Stimulated activated CD8-positive, alpha-beta memory T cell treated with anti-CD3 and anti-CD28 coated beads, Interleukin-15, amount 100 ng/mL, for 24 hours (primary cell): ENCODE measurements at regions not wholly inside any gene's neighbourhood (a gene's known extent, or its start where the extent isn't known, plus 50 kb on each side); places are given as distances from the start of the nearest gene placed in this dataset.
"Not testable (repeated sequence)": the region's sequence is repeated elsewhere in the genome, so short reads cannot be mapped to it uniquely, and the experiment has no call there.

ENCODE experiments used
- DNase-seq: peaks from one replicate; pipeline ENCODE4 v3.0.0-alpha.2; 2020; ENCODE audit warnings: low read depth

- no peak for DNase-seq
Observed at GRCh38 chr6:165167861-165168260, 141.5 kb downstream of the C6orf118 start.

GRCh38 chr6:165167311-165167710, 142.1 kb downstream of the C6orf118 start:
- DNase-seq, result no peak

DNA sequence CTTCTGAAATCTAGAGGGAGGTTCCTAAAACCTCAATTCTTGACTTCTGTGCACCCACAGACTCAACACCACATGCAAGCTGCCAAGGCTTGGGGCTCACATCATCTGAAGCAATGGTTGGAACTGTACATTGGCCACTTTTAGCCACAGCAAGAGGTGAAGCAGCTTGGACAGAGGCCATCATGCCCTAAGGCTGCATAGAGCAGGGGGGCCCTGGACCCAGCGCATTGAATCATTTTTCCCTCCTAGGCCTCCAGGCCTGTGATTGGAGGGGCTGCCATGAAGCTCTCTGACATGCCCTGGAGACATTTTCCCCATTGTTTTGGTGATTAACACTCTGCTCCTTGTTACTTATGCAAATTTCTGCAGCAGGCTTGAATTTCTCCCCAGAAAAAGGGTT, 145.9 kb downstream of the C6orf118 start:
- no peak for DNase-seq

- DNase-seq, result no peak
Observed at GRCh38 chr6:165159460-165159859, 149.9 kb downstream of the C6orf118 start.

GRCh38 chr6:165146456-165146855, 162.9 kb downstream of the C6orf118 start:
- no peak for DNase-seq

DNA sequence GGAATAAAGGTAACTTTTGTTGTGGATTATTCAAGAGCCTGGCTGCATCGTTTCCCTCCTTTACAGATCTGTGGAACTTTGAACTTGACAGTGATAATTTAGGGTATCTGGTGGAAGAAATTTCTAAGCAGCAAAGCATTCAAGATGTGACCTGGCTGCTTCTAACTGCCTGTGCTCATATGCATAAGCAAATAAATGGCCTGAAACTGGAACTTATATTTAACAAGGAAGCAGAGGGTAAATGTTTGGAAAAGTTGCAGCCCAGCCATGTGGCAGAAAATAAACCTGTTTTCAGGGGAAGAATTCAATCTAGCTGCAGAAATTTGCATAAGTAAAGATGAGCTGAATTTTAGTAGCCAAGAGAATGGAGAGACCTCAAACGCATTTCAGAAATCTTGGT, 173.5 kb downstream of the C6orf118 start:
- DNase-seq, result no peak

- DNase-seq, result no peak
Observed at GRCh38 chr6:165129086-165129485, 180.3 kb downstream of the C6orf118 start.

- DNase-seq, result not testable (repeated sequence)
Observed at GRCh38 chr6:165127743-165128142, 181.7 kb downstream of the C6orf118 start.

- not testable (repeated sequence) for DNase-seq
Observed at GRCh38 chr6:165124681-165125080, 184.7 kb downstream of the C6orf118 start.

DNA sequence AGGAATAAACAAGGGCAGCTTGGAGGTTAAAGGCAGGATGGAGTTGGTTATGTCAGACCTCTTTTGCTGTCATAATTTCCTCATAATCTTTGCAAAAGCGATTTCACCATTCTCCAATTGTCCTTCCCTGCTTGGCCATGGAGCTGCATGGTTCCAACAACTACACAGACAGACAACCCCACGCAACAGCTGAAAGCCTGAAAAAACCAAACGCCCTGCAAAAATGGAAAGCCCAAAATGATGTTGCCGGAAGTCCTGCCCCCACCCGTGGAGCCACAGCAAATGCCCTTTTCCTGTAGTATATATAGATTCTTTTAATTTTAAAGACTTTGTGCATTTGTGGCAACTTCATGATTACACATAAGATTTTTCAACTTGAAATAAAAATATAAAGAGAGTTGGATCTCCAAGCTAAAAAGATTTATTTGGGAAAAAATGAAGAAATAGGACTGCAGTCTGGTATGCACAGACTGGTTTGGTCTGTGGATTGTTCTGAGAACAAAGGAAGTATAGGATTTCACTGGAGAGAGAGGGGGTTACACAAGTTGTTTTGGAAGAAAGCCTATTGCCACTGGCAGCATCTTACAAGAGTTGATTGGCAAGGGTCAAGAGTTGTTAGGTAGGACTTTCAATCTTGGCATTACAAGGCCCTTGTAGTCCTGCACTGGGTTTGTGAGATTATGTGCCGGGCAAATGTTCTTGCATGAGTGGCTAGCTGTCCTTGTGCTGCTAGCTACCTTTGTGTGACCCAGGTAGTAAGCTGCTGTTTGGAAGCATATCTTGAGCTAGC, 190.0 kb downstream of the C6orf118 start:
- no peak for DNase-seq

DNA sequence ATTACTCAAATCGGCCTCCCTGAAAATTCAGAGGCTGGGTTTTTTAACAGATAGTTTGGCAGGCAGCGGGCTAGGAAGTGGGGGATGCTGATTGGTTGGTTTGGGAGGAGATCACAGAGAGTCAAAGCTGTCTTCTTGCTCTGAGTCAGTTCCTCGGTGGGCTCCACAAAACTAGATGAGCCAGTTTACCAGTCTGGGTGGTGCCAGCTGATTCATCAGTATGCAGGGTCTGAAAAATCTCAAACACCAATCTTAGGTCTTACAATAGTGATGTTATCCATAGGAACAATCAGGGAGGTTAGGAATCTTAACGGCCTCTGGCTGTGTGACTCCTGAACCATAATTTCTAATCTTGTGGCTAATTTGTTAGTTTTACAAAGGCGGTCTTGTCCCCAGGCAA, 190.7 kb downstream of the C6orf118 start:
- no peak for DNase-seq

DNA sequence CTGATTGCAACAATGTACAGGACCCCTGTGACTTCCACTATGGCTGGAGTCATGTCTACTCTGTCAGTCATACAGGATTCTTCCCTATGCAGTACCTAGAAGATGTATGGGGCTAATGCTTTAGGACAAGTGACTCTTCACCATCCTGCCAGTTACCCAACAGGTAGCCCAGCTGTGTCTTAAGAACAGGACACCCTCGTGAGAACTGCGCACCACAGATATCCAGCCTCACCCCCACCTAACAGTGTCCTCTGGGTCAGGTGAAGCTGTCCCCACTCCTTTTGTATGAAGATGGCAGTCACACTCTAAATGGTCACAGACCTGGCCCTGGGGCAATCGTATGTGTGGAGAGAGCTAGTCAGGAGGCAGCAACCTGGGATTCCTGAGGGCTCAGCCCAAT, 191.6 kb downstream of the C6orf118 start:
- DNase-seq, result no peak

DNA sequence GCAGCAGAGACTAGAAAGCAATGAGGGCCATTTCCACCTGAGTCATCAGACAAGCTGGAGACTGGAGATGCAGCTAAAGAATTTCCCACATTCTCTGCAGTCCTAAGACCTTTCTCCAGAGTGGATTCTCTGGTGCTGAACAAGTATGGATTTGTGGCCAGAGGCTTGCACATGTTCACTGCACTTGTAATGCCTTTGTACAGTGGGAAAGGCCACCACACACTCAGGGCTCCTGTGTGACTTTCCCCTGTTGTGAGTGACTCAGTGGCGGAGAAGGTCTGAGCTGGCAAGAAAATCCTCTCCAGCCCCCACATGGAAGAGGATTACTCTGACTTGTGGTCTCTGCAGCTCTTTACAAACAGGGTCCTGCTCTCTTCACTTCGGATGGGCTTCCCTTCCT, 192.3 kb downstream of the C6orf118 start:
- DNase-seq, result no peak

- no peak for DNase-seq
Observed at GRCh38 chr6:165110860-165111259, 198.5 kb downstream of the C6orf118 start.

GRCh38 chr6:165109011-165109410, 200.4 kb downstream of the C6orf118 start:
- DNase-seq, result no peak

- DNase-seq, result no peak
Observed at GRCh38 chr6:165106261-165106660, 203.1 kb downstream of the C6orf118 start.

- no peak for DNase-seq
Observed at GRCh38 chr6:165098165-165098564, 211.2 kb downstream of the C6orf118 start.

- no peak for DNase-seq
Observed at GRCh38 chr6:165096868-165097267, 212.5 kb downstream of the C6orf118 start.

DNA sequence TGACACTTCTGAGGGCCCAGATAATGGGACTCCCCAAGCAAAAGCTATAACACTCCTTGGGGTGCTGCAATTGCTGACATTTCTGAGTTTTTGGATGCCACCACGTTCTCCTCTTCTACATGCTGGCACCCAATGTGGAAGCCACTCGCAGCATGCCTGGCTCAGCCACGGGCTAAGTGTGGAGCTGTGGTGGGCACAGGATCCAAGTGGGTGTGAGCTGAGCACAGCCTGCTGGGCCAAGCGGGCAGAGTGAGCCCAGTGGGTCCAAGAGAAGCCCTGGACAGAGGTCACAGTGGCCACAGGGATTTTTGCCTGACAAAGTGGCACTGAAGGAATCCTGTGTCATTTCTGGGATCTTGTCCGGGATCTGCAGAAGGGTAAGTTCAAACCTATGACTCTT, 213.2 kb downstream of the C6orf118 start:
- no peak for DNase-seq

GRCh38 chr6:165092881-165093595, 216.4 kb downstream of the C6orf118 start:
- DNase-seq, result no peak

DNA sequence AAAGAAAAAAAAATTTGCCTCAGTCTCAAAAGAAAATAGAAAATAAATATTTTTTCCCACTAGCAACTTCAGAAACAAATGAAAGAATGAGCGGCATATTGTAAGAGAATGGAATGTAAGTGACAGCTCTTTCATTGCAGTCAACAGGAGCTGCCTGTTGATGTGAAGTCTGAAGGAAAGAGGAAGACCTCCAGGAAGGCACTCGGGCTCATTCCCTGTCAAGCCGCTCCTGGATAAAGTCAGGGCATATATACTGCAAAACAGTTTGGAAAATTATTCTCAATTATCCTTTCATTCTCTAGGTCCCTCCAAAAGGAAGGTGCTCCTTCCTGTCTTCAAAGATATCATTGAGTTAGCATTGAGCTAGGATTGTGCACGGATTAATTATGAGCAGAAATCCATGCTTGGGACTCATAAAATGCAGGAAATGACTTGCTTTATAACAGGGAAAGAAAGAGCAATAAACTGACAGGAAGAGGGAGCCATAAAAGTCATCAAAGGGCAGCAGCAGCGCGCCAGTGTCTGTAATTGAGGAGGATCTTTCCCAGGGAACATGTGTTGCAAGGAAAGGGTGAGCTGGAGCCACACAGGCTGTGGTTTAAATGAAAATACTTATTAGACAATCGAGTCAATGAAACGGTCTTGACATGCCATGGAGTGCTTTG, 218.2 kb downstream of the C6orf118 start:
- no peak for DNase-seq

DNA sequence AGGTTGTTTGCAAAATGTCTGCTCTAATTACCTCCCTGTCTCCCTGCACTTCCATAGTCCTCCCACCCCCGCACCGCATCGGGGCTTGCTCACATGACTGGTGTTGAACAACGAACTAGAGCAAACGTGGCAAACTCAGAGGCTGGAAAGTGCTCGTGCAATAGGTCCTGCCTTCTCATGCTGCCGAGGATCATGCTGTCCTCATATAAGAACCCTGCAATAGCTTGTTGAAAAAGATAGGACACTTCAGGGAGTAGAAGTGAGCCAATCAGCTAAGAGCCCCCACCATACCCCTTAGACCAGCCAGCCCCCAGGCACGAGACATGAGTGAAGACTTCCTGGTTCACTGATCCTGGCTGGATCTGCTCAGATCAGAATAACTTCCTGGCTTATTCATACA, 219.2 kb downstream of the C6orf118 start:
- DNase-seq, result no peak

DNA sequence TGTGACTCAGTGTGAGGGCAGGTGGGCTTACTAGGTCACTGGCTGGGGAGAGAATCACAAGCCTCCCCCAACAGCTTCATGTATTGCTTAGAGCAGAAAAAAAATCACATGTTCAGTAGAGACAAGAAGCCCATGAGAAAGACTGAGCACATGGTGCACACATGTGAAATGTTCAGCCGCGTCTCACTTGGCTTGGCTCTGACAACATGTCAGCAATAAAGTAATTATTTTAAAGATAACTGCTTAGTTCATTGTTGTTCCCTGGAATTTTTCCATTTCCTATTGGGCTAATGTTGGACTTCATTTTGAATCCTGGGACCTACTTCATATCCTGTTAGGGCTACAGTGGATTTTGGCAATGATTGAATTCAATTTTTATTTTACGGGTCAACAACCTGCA, 222.6 kb downstream of the C6orf118 start:
- DNase-seq, result no peak
